ENCODE measurements at regions not wholly inside any gene's neighbourhood (a gene's known extent, or its start where the extent isn't known, plus 50 kb on each side); places are given as distances from the start of the nearest gene placed in this dataset.
A peak's percentile ranks its signal among the peaks of the same experiment; 100 is the strongest.

DNA sequence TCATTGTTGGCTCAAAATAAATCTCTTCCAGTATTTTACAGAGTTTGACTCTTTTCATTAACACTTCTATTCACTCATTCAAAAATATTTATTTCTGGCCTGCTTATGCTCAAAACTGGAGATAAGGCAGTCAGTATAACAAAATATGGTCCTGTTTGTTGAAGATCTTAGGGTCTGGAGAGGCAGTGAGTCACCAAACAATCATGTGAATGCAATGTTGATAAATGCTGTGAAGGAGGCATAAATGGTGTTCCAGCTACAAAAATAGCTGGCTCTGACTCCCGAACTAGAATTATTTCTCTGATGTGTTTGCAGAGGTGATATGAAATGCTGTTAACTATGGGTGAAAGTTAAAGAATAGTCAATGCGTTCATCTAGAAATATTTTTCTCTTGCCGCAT, 390.6 kb downstream of the AASDHPPT start:
- DNase-seq (no peak), ATAC-seq (no peak)
- Histone ChIP-seq H3K27ac (no peak overlapping the region), H3K4me3 (no peak overlapping the region), H3K9me3 (no peaks in the 10 kb centered on the region), H3K27me3 (no peaks in the 10 kb centered on the region), H3K4me1 (peaks cover 0 to 8% (median 0%) of the 10 kb centered on the region in 9 donors), H3K36me3 (no peaks in the 10 kb centered on the region)
- TF ChIP-seq, protein P1, sequence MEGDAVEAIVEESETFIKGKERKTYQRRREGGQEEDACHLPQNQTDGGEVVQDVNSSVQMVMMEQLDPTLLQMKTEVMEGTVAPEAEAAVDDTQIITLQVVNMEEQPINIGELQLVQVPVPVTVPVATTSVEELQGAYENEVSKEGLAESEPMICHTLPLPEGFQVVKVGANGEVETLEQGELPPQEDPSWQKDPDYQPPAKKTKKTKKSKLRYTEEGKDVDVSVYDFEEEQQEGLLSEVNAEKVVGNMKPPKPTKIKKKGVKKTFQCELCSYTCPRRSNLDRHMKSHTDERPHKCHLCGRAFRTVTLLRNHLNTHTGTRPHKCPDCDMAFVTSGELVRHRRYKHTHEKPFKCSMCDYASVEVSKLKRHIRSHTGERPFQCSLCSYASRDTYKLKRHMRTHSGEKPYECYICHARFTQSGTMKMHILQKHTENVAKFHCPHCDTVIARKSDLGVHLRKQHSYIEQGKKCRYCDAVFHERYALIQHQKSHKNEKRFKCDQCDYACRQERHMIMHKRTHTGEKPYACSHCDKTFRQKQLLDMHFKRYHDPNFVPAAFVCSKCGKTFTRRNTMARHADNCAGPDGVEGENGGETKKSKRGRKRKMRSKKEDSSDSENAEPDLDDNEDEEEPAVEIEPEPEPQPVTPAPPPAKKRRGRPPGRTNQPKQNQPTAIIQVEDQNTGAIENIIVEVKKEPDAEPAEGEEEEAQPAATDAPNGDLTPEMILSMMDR (IDR thresholded peaks at IDR 0.05), result no peak
- intact Hi-C loops (cut with DNase I), result loop anchor here in 1 of 10 donors (10.0 kb wide), 1 partner anchor 213 kb away; no protein-coding TSS in a partner anchor
- WGBS, 2 donors, result 66 to 74% methylated on average over 3 of the region's 3 CpGs

GRCh38 chr11:106468531-106468930, 391.1 kb downstream of the AASDHPPT start:
- peaks cover 0 to 4% (median 0%) of the 10 kb centered on the region in 9 donors for H3K4me1 ChIP-seq
- TF ChIP-seq, protein P1 (IDR thresholded peaks at IDR 0.05), result no peak
- no peaks in the 10 kb centered on the region for H3K36me3 ChIP-seq
- H3K4me3 ChIP-seq, result no peak overlapping the region
- DNase-seq, result no peak
- no peak overlapping the region for H3K27ac ChIP-seq
- no peaks in the 10 kb centered on the region for H3K27me3 ChIP-seq
- H3K9me3 ChIP-seq, result peaks cover 0 to 4% (median 0%) of the 10 kb centered on the region in 11 donors
- intact Hi-C loops (cut with DNase I), result loop anchor here in 1 of 10 donors (10.0 kb wide), 1 partner anchor 214 kb away; no protein-coding TSS in a partner anchor
- 71 to 89% methylated on average over 1 of the region's 1 CpG for WGBS, 2 donors
- no peak for ATAC-seq

- no peak for ATAC-seq
- no peaks in the 10 kb centered on the region for H3K27me3 ChIP-seq
- no peak overlapping the region for H3K27ac ChIP-seq
- WGBS, 2 donors, result 70 to 74% methylated on average over 3 of the region's 3 CpGs
- H3K4me3 ChIP-seq, result no peak overlapping the region
- TF ChIP-seq, protein P1 (IDR thresholded peaks at IDR 0.05), result no peak
- no peaks in the 10 kb centered on the region for H3K4me1 ChIP-seq
- intact Hi-C loops (cut with DNase I), result no loop called here
- H3K9me3 ChIP-seq, result peaks cover 0 to 17% (median 8%) of the 10 kb centered on the region in 11 donors
- DNase-seq, result no peak
- H3K36me3 ChIP-seq, result no peaks in the 10 kb centered on the region
These were observed 392.8 kb downstream of the AASDHPPT start for GRCh38 chr11:106470230-106470629.

- H3K4me1 ChIP-seq, result no peaks in the 10 kb centered on the region
- H3K27ac ChIP-seq, result no peak overlapping the region
- H3K27me3 ChIP-seq, result no peaks in the 10 kb centered on the region
- peaks cover 0 to 17% (median 8%) of the 10 kb centered on the region in 11 donors for H3K9me3 ChIP-seq
- TF ChIP-seq, protein P1 (IDR thresholded peaks at IDR 0.05), result no peak
- 23 to 25% methylated on average over 1 of the region's 1 CpG for WGBS, 2 donors
- H3K4me3 ChIP-seq, result no peak overlapping the region
- no peaks in the 10 kb centered on the region for H3K36me3 ChIP-seq
- ATAC-seq, result peak in 4 of 8 donors; percentile 59 to 79 (median 70)
- peak in 1 of 2 donors; percentile 5 for DNase-seq
- intact Hi-C loops (cut with DNase I), result no loop called here
These were observed 393.8 kb downstream of the AASDHPPT start for GRCh38 chr11:106471276-106471675.
